OCI-LY7 (cell line): ENCODE measurements at regions not wholly inside any gene's neighbourhood (a gene's known extent, or its start where the extent isn't known, plus 50 kb on each side); places are given as distances from the start of the nearest gene placed in this dataset.

Source experiments
- CTCF ChIP-seq: fragments of 200-600 bp; sonication (generic); conservative IDR thresholded peaks from 2 replicates; pipeline ENCODE4 v1.5.1; 2014; ENCODE audit warnings: mild to moderate bottlenecking, antibody characterized with exemption, low read length, moderate library complexity, mixed read lengths
- EZH2phosphoT487 ChIP-seq: fragments of 200-600 bp; sonication (generic); IDR thresholded peaks from 2 replicates; pipeline ENCODE4 v1.6.1; 2018; ENCODE audit warnings: low read depth, borderline replicate concordance, mild to moderate bottlenecking, mixed run types, antibody characterized with exemption, low read length, moderate library complexity, mixed read lengths

- TF ChIP-seq CTCF = no peak
- TF ChIP-seq EZH2phosphoT487 = no peak
Measured at GRCh38 chr15:58313810-58314592, 117.8 kb upstream of the LIPC start.
